HG03139 (cell line): ENCODE measurements at regions not wholly inside any gene's neighbourhood (a gene's known extent, or its start where the extent isn't known, plus 50 kb on each side); places are given as distances from the start of the nearest gene placed in this dataset.

Source experiments
- ATAC-seq: cut with Tn5 transposase; IDR thresholded peaks from one replicate; pipeline ENCODE4 v1.9.1; 2021; ENCODE audit not compliant: unreplicated experiment

DNA sequence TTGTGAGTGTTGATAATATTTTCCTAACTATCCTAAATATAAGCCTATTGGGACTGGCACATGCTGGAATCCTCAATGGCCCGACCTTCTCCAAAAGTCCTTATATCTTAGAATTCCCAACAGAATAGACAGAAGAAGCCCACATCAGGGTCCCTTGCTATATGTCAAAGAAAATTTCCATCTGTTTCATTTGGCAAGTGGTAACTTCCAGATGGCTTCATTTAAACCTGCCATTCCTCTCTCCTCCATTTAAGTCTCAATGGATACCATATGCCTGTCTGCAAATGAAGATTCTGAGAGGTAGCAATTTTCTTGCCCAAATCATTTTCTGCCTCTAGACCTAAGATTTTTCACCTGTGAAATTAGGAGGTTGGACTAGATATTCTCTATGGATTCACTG, 73.1 kb upstream of the KCNA4 start:
- ATAC-seq = no peak

DNA sequence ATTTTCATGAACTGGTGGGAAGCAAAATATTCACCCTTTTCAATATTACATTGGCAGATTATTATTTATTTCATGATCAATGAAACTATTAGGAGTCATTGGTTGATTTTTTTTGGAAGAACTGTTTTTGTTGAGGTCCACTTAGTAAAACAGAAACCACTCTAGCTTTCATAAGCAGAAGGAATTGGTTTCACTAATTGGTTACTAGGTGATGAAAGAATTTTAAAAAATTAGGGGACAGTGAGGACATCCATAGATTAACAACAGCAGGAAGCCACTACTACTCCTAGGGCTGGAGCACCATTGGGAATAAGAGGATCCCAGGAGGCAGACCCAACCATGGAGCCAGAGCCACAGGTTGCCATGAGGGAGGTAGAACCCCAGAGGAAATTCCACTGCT, 74.4 kb upstream of the KCNA4 start:
- ATAC-seq = peak; percentile 69

DNA sequence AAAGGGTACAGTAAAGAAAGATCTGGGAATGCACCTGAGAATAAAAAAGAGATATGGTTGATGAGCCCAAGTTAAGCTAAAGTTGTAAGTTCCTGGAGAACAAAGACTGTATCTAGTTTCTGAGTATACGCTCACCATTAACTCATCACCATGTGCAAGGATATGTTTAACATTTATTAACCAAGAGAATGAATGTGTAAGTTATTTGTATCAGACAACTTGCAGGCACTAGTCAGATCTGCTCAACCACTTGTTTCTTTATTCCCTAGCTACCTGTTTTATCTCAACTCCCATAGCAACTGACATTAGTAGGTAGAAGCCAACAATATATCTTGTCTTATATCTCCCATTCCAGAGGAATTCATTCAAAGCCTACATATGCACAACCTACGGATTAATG, 74.9 kb upstream of the KCNA4 start:
- ATAC-seq = peak; percentile 67

DNA sequence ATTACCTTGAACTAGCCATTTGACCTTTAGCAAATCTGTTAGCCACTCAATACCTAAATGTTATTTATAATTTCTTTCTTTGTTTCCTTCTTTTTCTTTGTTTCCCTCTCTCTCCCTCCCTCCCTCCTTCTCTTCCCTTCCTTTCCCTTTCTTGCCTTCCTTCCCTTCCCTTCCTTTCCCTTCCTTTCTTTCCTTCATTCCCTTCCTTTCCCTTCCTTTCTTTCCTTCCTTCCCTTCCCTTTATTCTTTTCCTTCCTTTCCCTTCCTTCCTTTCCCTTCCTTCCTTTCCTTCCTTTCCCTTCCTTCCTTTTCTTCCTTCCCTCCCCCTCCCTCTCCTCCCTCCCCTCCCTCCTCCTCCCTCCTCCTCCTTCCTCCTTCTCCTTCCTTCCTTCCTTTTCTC, 75.7 kb upstream of the KCNA4 start:
- no peak for ATAC-seq

DNA sequence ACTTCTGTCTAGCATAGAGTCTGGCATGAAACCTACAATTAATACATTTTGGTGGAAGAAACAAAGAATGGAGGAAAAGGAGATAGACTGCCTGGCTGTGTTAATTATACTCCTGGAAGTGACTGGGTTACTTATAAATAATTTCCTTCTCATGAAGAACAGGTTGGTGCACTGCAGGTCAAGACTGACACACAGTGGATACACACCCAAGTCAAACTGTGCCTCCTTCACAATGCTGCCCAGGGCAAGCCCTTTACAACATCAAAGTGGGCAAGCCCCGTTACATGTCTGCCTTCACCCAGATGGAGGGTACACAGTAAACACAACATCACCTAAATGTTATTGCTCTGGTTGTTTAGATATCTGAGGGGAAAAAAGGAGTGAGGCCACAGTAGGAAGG, 83.7 kb upstream of the KCNA4 start:
- no peak for ATAC-seq

DNA sequence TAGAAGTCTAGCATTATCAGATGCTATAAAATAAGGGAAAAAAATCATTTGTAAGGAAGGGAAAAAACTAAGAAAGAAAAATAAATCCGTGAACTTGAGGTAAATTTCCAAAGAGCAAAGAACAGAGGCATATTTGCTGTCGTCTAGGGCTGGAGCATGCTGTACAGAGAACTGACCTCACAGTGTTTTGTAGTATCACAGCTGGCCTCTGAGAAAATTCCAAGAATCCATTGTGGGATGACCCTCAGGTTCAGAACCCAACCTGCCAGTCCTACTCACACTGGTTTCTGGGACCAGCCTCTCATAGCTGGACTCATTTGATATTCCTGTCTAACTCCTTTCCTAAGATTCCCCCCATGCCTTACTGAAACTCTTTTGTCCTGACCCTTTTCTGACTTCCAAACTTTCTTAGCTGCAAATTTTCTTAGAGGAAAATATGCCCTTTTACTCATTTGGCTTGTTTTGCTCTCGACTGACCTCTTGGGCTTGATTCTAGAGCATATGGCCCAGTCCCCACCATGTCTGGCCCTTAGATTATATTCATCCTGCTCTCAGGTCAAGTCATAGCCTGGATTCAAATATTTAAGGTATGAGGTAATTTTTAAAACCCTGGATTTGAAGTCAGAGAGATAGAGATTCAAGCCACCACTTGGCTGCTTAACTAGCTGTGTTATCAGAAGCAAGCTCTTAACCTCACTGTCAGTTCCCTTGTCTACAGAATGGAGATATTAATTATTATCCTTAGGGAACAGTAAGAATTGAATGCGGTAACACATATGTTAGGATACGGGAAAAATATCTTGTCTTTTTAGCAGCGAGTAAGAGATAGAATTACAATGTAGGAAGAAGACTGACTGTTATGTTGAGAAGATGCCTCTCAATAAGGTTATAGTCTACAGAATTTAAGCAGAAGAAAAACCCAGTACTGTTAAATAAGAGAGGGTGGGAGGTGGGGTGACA, 89.7 kb upstream of the KCNA4 start:
- no peak for ATAC-seq

DNA sequence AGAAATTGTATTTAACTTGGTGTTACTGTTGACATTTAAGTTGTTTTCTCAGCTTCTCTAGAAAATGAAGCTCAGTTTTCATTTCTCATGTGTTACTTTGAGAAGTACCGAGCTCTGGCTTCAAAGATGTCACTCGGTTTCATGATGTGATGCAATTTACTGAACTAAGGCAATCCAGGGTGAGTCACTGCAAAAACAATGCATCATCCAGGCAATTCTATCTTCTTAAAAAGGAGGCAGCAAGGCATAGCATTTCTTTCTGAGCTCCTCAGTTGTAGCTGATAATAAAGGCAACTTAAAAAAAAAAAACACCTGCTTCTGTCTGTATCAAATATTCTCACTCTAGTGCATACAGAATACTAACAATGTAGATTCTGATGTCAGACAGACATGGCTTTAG, 91.1 kb upstream of the KCNA4 start:
- no peak for ATAC-seq

DNA sequence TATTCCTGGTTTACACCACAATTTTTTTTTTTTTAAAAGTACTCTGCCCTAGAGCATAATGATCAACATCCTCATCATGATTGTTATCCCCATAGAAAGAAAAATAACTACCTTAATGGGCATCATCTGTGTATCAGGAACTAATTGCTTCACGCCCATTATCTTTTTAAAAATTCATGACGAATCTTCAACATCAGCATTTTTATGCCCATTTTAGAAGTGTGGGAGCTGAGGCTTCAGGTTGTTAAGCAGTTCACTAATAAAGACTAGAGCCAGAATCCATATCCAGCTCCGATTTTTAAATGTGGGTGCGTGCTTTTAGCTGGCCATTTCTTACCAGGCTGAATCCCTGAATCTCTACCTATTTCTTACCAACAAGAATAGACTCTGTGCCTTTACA, 92.9 kb upstream of the KCNA4 start:
- no peak for ATAC-seq

DNA sequence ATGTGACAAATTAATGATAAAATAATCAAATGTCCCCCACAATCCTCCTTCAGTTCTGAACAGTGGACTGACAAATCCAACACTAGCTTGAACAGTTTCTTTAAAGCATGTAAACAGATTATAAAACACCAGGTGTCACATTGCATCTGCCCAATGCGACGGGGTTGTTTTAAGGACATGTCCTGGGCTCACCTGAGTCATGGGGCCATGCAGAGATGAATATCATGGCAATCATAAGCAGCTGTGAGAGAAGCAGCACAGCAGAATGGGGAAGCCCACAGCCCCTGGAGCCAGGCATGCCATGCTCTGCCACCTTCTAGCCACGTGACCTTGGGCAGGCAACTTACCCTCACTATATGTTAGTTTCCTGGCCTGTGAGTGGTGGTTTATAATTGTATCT, 93.9 kb upstream of the KCNA4 start:
- no peak for ATAC-seq

DNA sequence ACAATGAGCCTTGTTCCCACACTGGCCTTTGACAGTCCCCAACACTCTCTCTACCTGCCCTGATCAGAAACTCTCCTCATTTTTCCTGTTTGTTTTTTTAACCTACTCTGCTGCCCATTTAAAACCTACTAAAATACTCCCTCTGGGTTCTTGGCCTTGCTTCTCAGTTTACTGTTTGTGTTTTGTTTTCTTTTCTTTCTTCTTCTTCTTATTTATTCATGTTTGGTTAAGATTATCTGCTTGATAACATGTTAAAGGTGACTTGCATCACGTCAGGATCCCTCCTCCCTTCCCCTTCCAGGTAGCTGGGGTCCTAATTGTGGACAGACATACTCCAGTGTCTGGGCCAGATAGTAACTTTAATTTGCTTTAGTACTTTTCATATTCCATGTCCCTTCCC, 95.0 kb upstream of the KCNA4 start:
- ATAC-seq = no peak

DNA sequence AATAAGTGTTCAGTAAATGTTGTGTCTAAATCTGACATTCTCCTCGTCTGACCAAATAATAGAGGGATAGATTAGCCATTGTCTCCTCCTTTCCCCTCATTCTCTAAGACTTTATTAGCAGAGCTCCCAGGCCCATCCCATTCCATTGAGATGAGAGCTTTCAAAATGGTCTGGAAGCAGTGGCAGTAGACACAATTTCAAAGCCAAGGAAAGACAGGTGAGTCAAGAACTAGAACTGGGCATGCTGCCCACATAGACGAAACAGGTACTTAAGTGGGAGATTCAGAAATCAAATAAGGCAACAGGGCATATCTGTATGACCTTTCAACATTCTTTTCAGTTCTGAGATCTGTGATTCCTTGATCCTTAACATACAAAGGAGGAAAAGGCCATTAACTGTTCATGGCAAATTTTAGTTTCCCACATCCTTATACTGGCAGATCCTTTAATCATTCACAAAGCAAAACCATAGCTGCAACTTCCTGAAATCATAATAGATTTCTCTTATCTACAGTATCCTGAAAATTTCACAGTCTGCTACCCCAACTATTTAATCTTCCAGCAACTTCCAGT, 96.6 kb upstream of the KCNA4 start:
- ATAC-seq = no peak

DNA sequence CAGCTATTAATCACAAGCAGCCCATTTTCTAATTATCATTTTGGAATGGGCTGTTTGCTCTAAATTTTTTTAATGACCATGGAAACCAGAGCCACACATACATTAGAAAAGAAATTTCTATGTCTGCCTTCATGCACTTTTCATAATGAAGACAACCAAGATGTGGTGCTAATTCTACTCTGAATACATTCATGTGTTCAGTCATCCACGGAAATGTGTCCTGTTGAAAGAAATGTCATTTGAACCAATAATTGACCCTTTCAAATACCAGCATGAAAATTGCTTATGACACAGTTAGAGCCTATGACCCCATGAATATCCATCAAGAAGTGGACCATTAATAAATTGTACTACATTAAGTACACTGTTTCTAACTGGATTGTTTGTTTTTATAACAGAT, 99.7 kb upstream of the KCNA4 start:
- ATAC-seq = no peak

DNA sequence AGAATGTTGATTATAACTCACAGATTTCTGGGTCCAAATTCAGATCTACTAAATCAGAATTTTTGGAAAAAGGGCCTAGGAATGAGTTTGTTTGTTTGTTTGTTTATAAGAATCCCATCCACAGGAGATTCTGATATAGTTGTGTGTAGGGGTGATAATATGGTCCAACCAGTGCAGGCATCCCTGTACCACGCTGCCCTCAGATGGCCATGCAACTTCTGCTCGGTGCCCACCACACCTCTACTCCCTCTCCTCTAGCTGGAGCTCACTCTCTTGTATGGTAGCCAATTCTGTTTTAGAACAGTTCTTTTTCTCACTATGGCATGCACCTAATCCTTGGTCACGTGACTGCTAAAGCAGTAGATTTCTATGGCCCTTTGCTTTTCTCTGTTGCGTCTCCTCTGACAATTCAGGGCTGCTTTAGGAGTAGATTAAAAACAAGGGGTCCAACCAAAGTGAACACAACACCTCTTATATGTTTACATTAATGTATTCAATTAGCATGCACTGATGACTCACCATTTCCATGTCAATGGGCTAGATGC, 103.3 kb upstream of the KCNA4 start:
- ATAC-seq = no peak

DNA sequence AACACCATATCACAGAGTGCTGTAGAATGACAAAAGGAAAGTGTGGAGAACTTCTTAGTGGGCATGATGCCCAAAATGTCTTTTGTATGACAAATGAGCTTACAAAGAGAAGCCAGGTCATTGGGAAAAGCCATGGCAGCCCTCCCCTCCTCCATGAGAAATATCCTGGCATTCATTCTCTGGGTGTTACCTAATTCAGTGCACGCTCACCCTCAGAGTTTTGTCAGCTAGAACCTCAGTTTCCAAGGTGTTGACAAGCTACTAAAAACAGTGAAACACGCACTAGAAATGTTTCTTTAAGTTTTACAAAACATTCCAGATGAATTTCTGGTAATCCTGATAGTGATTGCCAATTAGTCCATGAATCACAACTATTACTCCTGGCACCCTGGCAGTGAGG, 105.4 kb upstream of the FSHB start:
- ATAC-seq = no peak

DNA sequence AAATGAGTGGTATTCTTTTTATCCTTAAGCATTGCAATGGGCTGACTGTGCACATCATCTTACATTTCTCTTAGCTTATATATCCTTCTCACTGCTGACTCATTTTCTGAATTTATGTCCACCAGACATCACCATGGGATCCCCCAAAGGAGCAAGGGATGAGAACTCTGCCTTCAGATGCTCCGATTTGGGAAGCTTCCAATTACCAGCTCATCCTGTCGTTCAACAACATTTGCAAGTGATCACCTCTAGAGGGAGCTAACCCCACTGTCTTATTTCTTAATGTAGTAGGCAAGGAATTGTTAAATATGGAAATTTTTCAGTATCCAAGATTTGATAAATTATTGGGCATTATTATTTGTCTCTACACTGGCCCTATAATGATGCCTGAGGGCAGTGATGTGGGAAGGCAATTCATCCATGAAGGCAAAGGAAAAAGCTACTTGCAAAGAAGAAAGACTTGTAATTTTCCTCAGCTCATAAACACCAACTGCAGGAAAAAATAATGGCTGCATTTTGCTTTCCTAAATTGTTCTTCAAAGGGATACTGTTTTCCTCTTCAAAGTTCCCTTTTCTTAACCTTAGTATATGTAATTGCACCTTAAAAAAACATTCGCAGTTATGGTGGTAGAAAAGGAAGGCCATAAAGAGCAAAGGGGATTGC, 102.4 kb upstream of the FSHB start:
- peak; percentile 54 for ATAC-seq

DNA sequence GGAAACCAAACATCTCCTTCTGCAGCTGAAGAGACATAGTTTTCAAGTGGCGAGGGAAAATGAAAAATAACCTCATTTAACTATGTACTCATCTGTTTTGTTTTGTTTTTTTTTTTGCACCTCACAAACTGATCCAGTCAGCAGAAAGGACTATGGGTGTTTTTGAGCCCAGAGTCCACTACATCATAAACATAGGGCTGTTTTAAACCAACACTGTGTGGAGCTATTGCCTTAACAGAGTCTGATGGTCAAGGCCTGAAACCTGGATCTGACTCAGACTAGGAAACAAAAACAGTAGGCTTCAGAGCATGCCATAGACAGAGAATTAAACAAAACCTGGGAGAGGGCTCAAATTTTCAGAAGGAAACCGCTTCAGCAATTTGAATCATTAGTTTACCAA, 99.3 kb upstream of the FSHB start:
- no peak for ATAC-seq

DNA sequence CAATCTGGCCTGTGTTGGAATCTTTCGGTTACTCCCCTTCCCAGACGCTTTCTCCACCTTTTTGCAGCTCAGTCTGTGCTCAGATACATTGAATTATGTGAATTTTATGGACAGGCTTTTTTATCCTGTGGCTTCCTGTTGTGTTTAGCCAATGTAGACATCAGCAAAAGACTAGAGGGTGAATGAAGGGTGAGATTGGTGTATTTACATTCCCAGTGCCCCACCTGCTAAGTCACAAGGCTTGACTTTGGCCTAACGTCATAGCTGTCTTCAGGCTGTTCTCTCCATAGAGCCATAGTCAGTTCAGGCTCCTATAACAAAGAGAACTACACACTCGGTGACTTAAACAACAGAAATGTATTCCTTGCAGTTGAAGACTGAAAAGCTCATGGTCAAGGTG, 97.5 kb upstream of the FSHB start:
- ATAC-seq = no peak

DNA sequence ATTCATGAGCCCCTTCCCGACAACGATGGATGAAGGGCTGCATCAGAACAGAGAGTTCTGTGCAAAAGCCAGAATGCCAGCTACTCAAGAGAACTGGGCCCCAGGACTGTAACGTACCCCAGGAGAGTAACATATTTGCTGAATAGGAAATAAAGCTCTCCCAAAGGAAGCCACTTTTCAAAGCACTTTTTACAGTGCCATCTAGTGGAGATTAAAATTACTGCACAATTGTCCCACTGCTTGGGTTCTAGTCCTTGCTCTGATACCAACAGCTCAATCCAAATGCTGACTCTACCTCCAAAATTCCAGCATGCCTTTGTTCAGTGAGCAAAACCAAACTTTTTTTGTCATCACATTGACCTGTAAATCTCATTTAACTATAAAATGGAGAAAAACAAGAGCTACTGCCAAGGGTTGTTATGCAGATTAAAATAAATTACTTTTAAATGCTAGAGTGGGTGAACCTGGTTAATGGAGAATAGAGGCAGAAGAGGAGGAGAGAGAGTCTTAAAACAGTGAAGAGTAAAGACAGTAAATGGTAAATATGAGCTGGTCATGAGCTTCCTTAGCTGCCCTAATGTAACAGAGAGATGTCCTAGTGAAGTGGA, 87.6 kb upstream of the FSHB start:
- peak; percentile 59 for ATAC-seq

DNA sequence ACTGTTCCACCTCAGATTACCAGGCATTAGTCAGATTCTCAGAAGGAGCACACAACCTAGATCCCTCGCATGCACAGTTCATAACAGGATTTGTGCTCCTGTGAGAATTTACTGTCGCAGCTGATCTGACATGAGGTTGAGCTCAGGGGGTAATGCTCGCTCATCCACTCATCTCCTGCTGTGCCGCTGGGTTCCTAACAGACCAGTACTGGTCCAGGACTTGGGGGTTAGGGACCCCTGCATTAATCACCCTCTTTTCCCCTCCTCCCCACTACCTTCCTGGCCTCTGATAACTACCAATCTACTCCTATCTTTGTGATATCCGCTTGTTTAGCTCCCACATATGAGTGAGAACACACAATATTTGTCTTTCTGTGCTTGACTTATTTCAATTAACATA, 83.5 kb upstream of the FSHB start:
- no peak for ATAC-seq

DNA sequence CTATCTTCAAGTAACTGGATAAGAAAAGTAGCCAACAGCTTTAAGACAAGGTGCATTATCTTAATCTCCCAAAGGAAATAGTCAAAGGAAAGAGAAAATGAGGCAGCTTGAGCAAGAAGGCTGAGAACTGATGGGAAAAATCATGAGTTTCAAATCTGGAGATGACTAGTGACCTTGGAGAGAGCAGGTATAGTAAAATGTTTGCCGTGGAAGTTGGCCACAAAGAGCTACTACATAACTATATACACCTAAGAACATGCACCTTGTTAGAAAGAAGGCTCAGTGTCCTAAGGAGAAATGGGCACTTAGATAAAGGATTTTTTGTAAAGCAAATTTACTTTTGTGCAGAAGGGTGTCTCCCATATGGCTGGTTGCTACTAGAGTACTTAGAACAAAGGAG, 80.8 kb upstream of the FSHB start:
- no peak for ATAC-seq

DNA sequence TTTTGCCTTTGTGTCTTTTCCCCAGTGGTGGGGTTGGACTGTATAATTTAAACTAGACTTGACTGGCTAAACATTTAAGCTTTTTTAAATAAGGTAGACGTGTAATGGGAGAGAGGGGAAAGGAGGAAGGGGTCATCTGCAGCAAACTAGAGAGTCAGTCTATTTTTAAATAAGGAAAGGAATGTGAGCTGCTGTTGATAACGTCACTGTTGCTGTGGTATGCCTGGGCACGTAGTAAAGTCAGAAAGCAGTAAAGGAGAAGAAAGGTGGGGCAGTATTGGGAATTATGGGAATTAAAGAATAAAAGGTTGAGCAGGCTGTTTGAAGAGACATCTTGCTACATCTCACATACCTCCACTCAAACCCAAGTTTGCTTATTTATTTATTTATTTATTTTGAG, 80.4 kb upstream of the FSHB start:
- ATAC-seq = no peak

DNA sequence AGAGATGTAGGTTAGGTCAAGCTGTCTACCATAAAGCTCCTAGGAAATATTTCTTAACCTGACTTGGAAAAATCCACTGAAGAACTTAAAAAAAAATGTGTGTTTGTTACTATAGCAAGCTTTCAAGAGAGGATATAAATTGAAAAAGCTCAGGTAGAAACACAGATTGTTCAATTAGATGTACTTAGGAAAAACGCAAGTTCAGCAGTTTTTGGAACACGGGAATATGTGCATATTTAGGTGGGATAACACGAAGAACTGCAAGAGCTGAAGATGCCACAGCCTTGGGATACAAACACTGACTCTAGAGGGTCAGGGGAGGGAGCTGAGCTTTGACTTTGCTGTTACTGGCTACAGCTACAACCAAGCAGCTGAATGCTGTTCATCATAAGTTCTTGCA, 77.8 kb upstream of the FSHB start:
- ATAC-seq = no peak
